ENCODE measurements at regions not wholly inside any gene's neighbourhood (a gene's known extent, or its start where the extent isn't known, plus 50 kb on each side); places are given as distances from the start of the nearest gene placed in this dataset.
A peak's percentile ranks its signal among the peaks of the same experiment; 100 is the strongest.

DNA sequence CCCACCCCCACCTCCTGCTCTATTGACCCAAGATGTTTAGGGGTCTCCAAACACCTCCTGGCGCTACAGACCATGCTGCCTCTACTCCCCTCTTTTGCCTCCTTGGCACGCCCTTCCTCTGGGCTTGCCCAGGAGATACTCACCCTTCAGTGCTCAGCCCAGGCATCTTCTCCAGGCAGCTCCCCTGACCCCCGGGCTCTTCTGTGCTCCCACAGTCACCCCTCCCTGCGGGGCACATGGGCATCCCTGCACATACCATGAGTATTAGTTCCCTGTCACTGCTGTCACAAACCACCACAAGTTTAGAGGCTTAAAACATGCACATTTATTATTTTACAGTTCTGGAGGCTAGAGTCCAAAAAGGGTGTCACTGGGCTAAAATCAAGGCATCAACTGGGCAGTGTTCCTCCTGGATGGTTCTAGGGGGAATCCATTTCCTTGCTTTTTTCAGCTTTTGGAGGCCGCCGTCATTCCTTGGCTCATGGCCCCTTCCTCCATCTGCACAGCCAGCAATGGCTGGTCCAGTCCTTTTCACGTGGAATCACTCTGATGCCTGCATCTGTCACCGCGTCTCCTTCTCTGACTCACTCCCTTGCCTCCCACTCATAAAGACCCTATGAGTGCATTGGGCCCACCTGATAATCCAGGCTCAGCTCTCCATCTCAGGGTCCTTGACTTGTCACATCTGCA is 230.4 kb upstream of the COPS8 start:
- no peak for DNase-seq (ENCODE audit: low spot score)

DNA sequence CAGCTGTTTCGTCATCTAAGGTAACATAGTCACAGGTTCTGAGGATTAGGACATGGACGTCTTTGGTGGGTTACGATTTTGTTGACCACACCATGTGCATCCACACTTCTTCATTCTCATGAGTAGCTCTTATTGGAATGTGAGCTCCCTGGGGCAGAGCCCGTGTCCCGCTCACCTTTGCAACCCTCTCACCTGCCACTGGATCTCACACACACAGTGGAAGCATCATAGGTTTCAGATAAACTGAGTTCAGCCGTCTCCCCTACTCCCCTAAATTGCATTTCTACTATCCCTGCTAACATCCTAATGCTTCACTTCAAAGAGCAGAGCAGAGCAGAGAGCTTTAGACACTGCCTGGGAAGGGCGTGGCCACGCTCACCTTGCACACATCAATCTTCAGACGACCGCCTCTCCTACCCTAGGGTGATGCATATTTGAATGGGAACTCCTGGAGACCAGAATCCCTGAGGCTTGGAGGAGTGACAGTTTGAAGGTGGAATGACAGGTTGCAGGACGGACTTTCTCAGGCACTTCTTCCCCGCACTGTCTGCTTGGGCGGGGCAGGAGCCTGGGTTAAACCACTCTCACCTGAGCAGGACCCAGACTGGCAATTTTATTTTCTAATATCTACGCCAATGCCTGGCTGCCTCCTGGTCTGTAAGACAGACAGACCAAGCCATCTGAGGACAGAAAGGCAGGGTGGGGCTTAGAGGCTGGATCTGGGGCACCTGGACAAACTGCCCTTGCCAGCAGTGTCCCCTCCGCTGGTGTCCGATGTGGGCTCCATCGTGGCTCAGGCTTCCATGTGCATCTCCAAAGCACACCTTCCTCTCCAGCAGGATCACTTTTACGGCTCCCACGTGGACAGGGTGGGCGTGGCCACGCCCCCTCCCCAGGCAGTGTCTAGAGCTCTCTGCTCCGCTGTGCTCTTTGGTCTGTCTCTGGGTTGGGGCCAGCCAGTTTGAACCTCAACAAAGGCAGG is 229.5 kb upstream of the COPS8 start:
- no peak for DNase-seq (ENCODE audit: low spot score)

DNA sequence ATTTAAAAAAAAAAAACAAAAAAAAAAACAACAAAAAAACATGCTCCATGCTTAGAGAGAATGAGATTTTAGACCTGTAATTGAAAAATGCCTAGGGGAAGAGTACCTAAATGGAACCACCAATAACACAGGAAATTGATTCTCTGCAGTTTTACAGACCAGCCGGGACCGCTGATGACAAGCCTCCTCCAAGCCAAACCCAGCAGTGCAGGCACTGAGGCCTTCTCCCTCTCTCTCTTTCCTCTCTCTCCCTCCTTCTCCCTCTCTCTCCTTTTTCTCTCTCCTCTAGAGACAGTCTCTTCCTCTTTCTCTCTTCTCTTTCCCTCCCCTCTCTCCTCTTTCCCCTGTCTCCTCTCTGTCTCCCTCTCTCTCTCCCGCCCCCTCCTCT is 228.8 kb upstream of the COPS8 start:
- no peak for DNase-seq (ENCODE audit: low spot score)

DNA sequence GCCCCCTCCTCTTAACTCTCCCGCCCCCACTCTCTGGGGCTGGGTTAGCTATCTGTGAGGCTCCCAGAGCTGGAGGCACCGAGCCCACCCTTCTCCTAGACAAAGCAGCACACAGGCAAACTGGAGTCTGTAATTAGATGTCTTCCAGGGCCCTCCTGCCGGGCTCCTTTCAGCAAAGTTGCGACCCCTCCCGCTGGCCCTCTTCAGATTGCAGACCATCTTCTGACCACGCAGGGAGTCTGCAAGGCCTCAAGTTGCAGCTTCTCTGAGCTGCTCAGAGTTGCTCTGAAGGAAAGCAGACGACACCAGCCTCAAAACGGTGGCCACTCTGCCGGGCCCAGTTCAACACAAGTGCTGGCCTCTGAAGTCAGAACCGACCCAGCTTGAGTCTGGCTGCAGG is 228.4 kb upstream of the COPS8 start:
- DNase-seq (ENCODE audit: low spot score), result peak; percentile 41

DNA sequence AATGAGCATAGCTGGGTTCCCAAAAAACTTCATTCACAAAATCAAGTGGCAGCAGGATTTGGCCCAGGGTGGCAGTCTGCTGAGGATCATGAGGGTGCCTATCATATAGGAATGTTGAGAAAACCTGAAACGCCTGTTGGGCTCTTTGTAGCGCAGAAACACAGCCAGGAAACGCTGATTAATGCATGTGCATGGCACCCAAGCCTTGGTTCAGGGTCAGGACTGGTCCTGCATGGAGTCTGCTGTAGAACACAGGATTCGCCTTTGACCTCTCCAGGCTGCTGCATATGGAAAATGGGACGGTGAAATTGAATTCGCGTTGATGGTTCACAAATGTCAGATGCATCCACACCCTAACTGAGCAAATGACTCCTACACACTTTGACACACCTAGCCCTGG is 227.9 kb upstream of the COPS8 start:
- DNase-seq (ENCODE audit: low spot score), result no peak

DNA sequence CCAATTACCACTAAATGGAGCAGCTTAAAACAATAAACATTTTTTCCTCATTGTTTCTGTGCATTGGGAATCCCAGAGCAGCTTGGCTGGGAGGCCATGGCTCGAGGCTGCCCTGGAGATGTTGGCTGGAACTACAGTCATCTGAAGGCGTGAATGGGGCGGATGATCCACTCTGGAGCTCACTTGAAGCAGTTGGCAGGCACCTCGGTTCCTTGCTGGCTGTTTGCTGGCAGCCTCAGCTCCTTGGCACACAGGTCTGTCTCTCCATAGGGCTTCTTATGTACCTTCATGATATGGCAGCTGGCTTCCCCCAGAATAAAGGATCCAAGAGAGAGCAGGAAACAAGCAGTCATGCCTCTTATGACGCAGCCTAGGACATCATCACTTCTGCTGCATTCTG is 227.0 kb upstream of the COPS8 start:
- no peak for DNase-seq (ENCODE audit: low spot score)

DNA sequence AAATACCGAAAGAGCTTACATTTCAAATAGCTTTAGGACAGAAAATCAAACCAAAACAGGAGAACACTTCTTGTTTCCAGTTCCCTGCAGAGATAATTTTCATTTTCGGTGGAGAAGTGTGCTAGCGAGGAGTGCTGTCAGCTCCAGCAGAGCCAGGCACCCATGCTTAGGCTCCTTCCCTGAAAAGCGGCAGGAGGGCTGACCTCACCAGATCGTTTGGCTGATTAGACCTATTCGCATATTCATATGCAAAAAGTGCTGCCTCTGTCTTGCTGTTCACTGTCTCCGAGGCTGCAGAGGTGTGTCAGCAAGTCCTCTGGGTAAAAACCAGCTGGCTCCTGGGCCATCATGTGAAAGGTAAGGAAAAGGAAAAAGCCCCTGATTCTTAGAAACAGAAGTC is 225.8 kb upstream of the COPS8 start:
- no peak for DNase-seq (ENCODE audit: low spot score)

DNA sequence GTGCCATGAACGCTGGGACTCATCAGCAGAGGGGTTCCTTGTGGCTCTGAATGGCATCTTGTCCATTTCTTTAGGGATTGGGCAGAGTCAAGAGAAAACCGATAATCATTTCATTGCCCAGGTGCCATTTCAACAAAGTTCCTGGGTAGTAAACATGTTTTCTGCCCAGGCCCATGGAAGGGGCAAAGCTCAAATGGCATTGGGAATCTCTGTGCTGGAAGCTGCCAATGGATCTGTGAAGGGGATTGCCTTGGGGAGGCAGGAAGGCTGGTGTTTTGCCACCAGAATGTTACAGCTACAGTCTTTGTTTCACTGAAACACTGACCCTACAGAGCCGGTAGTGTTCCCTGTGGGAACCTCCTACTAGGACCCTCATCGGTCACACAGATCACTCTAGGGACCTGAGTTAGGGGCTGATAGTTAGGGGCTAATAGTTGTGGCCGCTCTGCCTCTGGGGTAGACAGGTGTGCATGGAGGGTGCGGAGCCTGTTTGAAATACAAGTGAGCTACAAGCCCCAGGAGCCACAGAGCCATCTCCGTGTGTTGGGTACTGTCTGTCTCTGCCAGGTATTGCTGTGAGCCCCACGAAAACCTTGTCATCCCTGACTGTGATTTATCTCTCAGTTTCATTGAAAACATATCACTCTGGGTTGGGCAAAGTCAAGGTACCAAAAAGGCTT is 224.4 kb upstream of the COPS8 start:
- no peak for DNase-seq (ENCODE audit: low spot score)

DNA sequence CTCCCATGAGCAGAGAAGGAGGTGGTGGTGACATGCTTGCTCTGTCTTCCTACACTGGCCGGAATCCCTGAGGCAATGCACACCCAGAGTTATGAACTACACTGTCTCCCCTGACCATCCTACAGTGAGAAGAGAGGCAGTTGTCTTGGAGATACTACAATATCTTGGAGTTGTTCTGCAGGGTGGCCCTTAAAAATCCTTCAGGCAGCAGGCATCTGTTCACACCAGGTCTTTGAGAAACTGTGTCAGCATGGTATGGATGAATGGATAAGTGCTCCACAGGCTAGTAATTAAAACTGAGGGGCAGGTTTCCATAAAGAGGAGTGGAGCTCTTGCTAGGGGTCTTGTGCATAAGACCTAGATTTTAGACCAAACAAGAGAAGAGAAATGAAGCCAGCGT is 223.7 kb upstream of the COPS8 start:
- no peak for DNase-seq (ENCODE audit: low spot score)

DNA sequence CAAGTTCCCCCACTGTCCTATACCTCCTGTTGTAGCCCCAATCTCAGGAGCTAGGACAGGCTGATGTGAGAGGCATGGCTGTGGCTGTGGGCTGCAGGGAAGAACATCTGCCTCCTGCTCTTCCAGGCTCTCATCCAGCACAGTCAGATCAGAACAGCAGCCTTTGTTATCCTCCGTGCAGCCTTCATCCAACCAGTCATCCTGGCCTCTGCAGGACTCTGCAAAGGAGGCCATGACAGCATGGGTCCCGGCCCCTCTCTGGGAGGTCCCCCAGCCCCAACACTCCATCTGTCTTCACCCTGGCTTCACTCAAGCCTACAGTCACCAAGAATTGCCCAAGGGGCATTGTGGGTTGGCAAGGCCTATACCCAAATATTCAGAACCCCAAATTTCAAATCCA is 223.2 kb upstream of the COPS8 start:
- no peak for DNase-seq (ENCODE audit: low spot score)

DNA sequence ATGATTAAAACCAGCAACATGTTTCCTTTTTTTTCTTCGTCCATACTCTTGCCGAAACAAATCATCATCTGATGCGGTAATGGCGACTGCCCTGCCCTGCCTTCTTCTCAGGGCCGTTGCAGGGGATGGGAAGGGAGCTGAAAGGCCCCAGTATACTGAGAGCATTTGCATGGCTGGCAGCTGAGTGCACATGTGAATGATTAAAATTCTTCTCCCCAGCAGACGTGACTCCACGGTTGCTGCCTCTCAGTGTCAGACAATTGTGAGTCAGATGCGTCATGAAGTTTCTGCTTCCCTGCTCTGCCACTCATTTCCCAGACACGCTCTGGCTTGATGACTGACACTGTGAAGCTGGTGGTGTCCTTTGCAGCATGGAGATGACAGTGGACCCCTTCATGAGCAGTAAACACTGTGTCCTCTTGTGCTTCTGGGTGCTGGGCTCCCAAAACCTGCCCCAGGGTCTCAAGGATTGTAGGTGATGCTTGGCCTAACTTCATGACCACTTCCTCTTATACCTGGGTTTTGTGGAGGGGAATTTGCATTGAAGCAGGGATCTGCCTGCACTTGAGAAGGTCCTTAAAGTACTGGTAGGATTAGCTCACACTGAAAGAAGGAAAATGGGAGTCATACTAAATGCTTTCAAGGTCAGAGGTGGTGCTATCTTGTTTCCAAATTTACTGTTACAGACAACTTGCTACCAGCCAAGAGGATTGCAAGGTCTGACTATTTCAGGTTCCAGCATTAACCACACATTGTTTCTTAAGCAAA is 222.5 kb upstream of the COPS8 start:
- DNase-seq (ENCODE audit: low spot score), result no peak

DNA sequence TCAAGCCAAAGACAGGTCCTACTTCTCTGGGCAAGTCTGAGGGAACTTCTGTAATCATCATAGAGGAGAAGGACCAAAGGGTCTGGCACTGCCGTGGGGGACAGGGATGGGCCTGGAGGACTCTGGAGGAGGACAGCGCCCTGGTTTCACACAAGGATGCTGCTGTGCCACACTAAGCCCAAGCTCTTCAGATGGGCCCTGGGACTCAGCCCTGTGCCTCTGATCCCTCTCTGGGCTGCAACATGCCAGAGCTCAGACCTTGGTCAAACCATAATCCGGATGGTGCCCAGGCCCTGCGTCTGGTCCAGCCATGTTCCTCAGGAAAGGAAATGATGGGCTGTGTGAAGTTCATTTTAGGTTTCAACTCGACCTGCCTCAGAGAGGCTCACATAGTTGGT is 222.0 kb upstream of the COPS8 start:
- DNase-seq (ENCODE audit: low spot score), result no peak

DNA sequence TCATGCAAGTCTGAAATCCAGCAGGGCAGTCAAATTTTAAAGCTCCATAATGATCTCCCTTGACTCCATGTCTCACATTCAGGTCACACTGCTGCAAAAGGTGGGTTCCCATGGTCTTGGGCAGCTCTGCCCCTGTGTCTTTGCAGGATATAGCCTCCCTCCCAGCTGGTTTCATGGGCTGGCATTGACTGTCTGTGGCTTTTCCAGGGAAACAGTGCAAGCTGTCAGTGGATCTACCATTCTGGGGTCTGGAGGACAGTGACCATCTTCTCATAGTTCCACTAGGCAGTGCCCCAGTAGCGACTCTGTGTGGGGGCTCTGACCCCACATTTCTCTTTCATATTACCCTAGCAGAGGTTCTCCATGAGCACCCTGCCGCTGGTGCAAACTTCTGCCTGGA is 220.6 kb upstream of the COPS8 start:
- DNase-seq (ENCODE audit: low spot score), result no peak

DNA sequence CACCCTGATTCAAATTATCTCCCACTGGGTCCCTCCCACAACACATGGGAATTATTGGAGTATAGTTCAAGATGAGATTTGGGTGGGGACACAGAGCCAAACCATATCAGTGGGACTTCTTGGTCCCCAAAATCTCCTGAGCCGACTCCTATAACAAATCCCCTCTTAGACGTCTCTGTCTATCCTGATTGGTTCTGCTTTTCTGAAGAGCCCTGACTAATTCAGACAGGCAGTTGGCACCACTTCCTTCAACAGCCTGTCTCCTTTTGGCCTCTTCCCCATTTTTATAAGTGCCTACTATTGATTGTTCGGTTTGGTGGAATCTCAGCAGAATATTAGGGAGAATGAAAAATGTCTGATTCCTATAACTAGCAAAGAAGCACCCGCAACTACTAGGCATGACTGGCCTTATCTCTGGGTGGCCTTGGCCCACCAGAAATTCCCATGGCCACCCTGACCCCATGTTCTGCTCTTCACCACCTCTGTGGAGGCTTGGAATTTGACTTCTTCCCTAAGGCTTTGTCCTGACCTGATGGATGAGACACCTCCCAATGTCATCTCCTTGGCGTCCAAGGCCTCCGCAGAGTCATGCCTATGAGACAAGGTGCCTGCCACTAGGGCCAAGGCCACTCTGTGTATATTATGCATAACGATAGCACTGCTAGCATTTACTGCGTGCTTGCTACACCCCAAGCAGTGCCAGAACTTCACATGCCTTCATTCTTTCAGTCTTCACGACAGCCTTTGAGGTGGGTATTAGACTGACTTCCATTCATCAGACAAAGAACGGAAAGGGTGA is 218.9 kb upstream of the COPS8 start:
- DNase-seq (ENCODE audit: low spot score), result no peak

DNA sequence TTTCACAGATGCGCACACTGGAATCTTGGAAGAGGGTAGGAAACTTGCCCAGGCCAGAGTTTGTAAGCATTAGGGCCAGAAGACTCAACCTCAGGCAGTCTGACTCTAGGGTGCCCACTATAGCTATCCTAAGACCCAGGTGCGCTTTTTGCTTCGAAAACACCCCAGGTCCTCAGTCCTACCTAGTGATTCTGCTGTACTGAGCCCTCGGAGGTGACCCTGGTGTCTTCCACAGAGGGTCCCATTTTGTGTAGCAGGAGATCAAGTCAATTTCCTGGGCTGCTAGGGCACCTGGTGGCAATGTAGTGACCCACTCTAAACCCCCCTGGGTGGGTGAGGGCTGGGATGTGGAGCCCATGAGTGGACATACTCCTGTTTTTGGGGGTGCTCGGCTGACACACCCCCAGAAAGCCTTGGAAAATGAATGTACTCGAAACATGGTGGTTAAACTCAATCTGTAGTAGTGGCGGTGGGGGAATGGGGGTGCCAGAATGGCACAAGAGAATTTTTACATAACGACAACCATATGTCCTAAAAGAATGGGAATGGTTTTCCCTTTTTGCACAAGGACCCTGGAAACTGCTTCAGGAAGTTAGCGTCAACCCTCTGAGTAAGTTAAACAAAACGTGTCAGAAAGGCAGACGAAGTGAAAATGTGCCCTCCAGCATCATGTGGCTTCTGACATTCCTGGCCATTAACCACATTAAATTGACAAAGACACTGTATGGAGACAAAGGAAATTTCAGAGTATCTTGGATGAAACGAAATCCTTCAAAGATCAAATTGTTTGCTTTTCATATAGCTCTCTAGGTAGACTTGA is 218.0 kb upstream of the COPS8 start:
- no peak for DNase-seq (ENCODE audit: low spot score)

DNA sequence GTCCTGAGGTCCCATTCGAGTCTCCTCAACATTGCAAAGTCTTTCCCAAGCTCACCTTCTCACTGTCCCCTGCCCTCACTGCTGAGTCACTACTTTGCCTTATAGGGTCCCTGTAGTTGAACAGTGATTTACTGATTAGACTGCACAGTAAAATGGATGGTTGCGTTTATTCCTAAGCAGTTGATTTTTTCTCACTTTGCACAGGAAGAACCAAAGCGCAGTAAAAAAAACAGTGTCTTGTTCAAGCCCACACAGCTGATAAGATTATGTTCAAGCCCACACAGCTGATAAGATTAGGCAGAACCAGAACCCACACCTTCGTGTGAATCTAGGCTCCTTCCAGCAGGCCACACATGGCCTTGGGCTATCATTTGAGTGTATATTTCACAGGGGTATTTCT is 215.3 kb upstream of the COPS8 start:
- no peak for DNase-seq (ENCODE audit: low spot score)

DNA sequence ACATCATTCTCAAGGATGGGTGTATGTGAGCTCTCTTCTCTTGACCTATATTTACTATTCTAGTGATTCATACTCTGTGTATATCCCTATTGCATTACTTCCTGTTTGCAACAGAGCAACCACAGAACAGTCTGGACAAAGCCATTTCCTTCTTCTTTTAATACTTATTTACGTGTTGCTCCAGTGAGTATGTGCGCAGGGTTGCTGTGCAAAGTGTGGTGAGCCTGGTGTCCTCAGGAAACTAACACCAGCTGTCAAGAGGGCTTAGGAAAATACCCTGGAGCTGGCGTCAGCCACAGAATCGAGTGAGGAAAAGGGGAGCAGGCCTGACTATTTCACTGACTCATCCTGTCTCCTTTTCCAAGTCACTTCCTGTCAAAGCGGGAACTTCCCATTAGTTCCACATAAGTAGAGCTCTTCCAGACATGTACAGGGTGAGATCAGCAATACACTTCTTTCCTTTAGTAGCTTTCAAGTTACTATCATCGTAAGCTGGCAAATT is 214.1 kb upstream of the COPS8 start:
- no peak for DNase-seq (ENCODE audit: low spot score)

DNA sequence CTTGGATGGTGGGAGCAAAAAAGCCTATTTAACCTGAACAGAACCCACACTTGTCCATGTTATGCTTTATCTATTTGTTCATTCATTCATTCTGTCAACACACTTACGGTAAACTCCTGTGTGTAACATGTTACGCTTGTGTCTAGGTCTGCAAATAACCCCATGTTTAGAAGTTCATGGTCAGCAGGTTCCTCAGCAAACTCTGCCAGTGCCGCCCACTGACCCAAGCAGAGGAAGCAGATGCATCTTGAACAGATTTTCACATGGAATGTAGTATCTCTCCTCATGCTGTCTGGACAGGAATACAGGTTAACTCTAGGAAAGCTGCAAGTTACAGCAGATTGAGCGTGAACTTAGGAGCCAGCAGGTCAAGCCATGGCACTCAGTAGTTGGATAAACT is 213.7 kb upstream of the COPS8 start:
- no peak for DNase-seq (ENCODE audit: low spot score)

DNA sequence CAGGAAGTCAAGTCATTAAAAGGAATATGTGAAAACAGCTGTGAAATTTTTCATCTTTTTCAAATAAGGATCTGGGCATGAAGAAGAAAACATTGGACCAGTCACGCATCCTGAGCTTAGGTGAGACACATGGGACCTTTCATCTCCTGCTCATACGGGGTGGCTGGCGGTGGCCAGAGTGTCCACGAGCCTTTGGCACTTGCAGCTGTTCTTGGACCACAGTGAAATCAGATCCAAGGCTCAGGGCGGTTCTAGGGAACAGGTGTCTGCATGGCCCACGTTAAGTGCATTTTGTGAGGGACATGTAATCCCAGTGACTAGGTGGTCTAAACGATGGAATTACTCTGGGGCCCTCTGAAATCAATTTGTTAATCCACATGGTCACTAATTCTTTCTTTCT is 212.7 kb upstream of the COPS8 start:
- DNase-seq (ENCODE audit: low spot score), result no peak

DNA sequence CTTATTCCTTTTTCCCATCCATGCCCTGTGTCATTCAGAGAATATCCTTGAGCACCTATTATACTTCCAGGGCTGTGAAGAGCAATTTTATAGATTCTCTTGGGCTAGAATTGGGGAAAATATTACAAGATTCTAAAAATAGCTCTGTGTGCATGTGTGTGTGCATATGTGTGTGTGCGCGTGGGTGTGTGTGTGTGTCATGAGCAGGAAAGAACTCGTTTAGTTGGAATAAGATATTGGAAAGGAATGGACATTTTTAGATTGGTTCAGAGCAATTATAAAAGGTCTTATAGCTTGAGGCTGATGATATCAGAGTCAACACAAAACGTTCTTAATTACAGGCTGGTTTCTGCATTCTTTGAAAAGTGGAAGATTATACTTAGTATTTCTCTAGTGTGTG is 212.1 kb upstream of the COPS8 start:
- no peak for DNase-seq (ENCODE audit: low spot score)

Measured in iPS-NIHi11 (cell line).